AG09309 (cell line): ENCODE measurements at regions not wholly inside any gene's neighbourhood (a gene's known extent, or its start where the extent isn't known, plus 50 kb on each side); places are given as distances from the start of the nearest gene placed in this dataset.

ENCODE experiments used
- DNase-seq: peaks from one replicate; pipeline ENCODE4 v3.0.0-alpha.2; 2010; ENCODE audit warnings: low read depth
- H3K4me3 ChIP-seq: 2 replicates; pipeline ENCODE4 v1.5.1; 2011; ENCODE audit warnings: mild to moderate bottlenecking, low read depth, low read length, moderate library complexity; ENCODE audit not compliant: control insufficient read depth
- CTCF ChIP-seq: IDR thresholded peaks from 2 replicates; pipeline ENCODE4 v1.5.1; 2011; ENCODE audit warnings: mild to moderate bottlenecking, low read depth, low read length, inconsistent platforms; ENCODE audit not compliant: insufficient read depth, control insufficient read depth; ENCODE audit errors: missing control alignments

- no peak overlapping the region for H3K4me3 ChIP-seq
- no peak for DNase-seq
- no peak for TF ChIP-seq CTCF
These were observed 122.0 kb upstream of the SOX14 start for GRCh38 chr3:137641879-137642704.

- TF ChIP-seq CTCF = no peak
- no peak overlapping the region for H3K4me3 ChIP-seq
- no peak for DNase-seq
These were observed 121.3 kb upstream of the SOX14 start for GRCh38 chr3:137642831-137643230.

- no peak overlapping the region for H3K4me3 ChIP-seq
- DNase-seq = no peak
- TF ChIP-seq CTCF = no peak
These were observed 116.9 kb upstream of the SOX14 start for GRCh38 chr3:137647179-137647578.

GRCh38 chr3:137669519-137670060 lies 94.5 kb upstream of the SOX14 start:
- DNase-seq = no peak
- no peak overlapping the region for H3K4me3 ChIP-seq
- TF ChIP-seq CTCF = no peak

GRCh38 chr3:137687181-137687879 lies 76.8 kb upstream of the SOX14 start:
- TF ChIP-seq CTCF = no peak
- DNase-seq = no peak

GRCh38 chr3:137692803-137693431 lies 71.2 kb upstream of the SOX14 start:
- no peak overlapping the region for H3K4me3 ChIP-seq
- TF ChIP-seq CTCF = no peak
- DNase-seq = no peak

More at GRCh38 chr3:137687181-137687879, 76.8 kb upstream of the SOX14 start:
- H3K4me3 ChIP-seq = no peak overlapping the region
